H1 (cell line): ENCODE measurements at regions not wholly inside any gene's neighbourhood (a gene's known extent, or its start where the extent isn't known, plus 50 kb on each side); places are given as distances from the start of the nearest gene placed in this dataset.

Source experiments
- CTCF ChIA-PET: fragments of 300-600 bp; sonication (Branson Sonifier 250); formaldehyde crosslinking; loops from one replicate; lab custom pipeline; 2021; ENCODE audit not compliant: partially characterized antibody; lab: Charles Lee
- POLR2A ChIA-PET: fragments of 300-600 bp; sonication (Branson Sonifier 250); formaldehyde crosslinking; loops from one replicate; lab custom pipeline; 2021; ENCODE audit warnings: inconsistent platforms; ENCODE audit not compliant: partially characterized antibody; lab: Charles Lee
- DNase-seq, 2 experiments: peaks; one replicate each; pipeline versions ENCODE4 v3.0.0 to v3.0.0-alpha.2; 2010 to 2022; ENCODE audit warnings: low spot score in 2 of 2, low read depth in 1 of 2, mixed read lengths in 1 of 2
- FAIRE-seq: peaks from 2 replicates; lab custom pipeline; 2011; peaks lifted over from hg19 to GRCh38; lab: Jason Lieb, UNC
- H2AFZ ChIP-seq: 2 replicates; pipeline ENCODE4 v1.8.1; 2012; ENCODE audit warnings: low read length, inconsistent platforms
- H2AK5ac ChIP-seq: 2 replicates; pipeline ENCODE4 v1.6.1; 2013; ENCODE audit warnings: low read depth, low read length
- H2BK120ac ChIP-seq: replicated peaks from 2 replicates; pipeline ENCODE3; 2013; ENCODE audit warnings: low read depth, low read length, inconsistent platforms
- H2BK12ac ChIP-seq: 2 replicates; pipeline ENCODE4 v1.6.1; 2013; ENCODE audit warnings: low read depth, low read length
- H2BK15ac ChIP-seq: 2 replicates; pipeline ENCODE4 v1.6.1; 2013; ENCODE audit warnings: low read length
- H2BK20ac ChIP-seq: 2 replicates; pipeline ENCODE4 v1.6.1; 2013; ENCODE audit warnings: low read length
- H2BK5ac ChIP-seq: 2 replicates; pipeline ENCODE4 v1.6.1; 2013; ENCODE audit warnings: low read depth, low read length
- H3K14ac ChIP-seq: 2 replicates; pipeline ENCODE4 v1.6.1; 2013; ENCODE audit warnings: inconsistent platforms; ENCODE audit not compliant: insufficient read length
- H3K18ac ChIP-seq: 2 replicates; pipeline ENCODE4 v1.6.1; 2013; ENCODE audit warnings: low read length; ENCODE audit errors: extremely low read depth
- H3K23ac ChIP-seq: 2 replicates; pipeline ENCODE4 v1.6.1; 2013; ENCODE audit warnings: inconsistent platforms; ENCODE audit not compliant: insufficient read length
- H3K23me2 ChIP-seq: 2 replicates; pipeline ENCODE4 v1.6.1; 2013; ENCODE audit warnings: low read depth, low read length
- H3K27ac ChIP-seq: 2 replicates; pipeline ENCODE4 v1.6.1; 2011; ENCODE audit warnings: low read depth, low read length, inconsistent platforms
- H3K27me3 ChIP-seq, 4 experiments: replicated peaks in 1 of 4; 1 replicate in 1 of 4; 2 replicates in 3 of 4; pipeline versions ENCODE4 v1.6.1 to v1.8.1; 2011 to 2013; ENCODE audit warnings: low read length in 3 of 4, mild to moderate bottlenecking in 3 of 4, inconsistent platforms in 2 of 4, mixed read lengths in 2 of 4, moderate library complexity in 1 of 4; ENCODE audit not compliant: control insufficient read depth in 3 of 4, insufficient read depth in 3 of 4; ENCODE audit errors: extremely low read depth in 1 of 4
- H3K36me3 ChIP-seq, 4 experiments: 2 replicates each; pipeline versions ENCODE4 v1.6.1 to v1.8.1; 2011 to 2013; ENCODE audit warnings: mild to moderate bottlenecking in 4 of 4, low read length in 3 of 4, moderate library complexity in 2 of 4, control low read depth in 1 of 4, inconsistent platforms in 1 of 4; ENCODE audit not compliant: insufficient read depth in 4 of 4, control insufficient read depth in 2 of 4
- H3K4ac ChIP-seq: replicated peaks from 2 replicates; pipeline ENCODE3; 2013; ENCODE audit warnings: low read length, low read depth, mixed read lengths, inconsistent platforms; ENCODE audit not compliant: insufficient read length
- H3K4me1 ChIP-seq, 4 experiments: replicated peaks in 1 of 4; 1 replicate in 1 of 4; 2 replicates in 3 of 4; pipeline versions ENCODE4 v1.6.1 to v1.8.1; 2011 to 2013; ENCODE audit warnings: low read length in 3 of 4, inconsistent platforms in 2 of 4, mixed read lengths in 1 of 4; ENCODE audit not compliant: insufficient read depth in 4 of 4, control insufficient read depth in 3 of 4
- H3K4me2 ChIP-seq, 2 experiments: 2 replicates each; pipeline versions ENCODE4 v1.6.1 to v1.8.1; 2011 to 2013; ENCODE audit warnings: low read depth in 2 of 2, low read length in 2 of 2, control low read depth in 1 of 2, inconsistent platforms in 1 of 2, mild to moderate bottlenecking in 1 of 2; ENCODE audit not compliant: insufficient read depth in 1 of 2
- H3K4me3 ChIP-seq, 4 experiments: fragments of 200-600, 300-600 bp in 1 of 4; sonication (generic), shearing (Covaris generic), sonication (Bioruptor Twin) in 1 of 4; 2 replicates each; pipeline versions ENCODE4 v1.5.1 to v1.8.1; 2011 to 2016; ENCODE audit warnings: low read length in 4 of 4, low read depth in 3 of 4, control low read depth in 2 of 4, inconsistent platforms in 2 of 4, mild to moderate bottlenecking in 2 of 4, mixed read lengths in 1 of 4, moderate library complexity in 1 of 4; ENCODE audit not compliant: insufficient read depth in 2 of 4; ENCODE audit errors: extremely low read depth in 1 of 4
- H3K56ac ChIP-seq: replicated peaks from 2 replicates; pipeline ENCODE3; 2013; ENCODE audit warnings: low read depth, mild to moderate bottlenecking, mixed read lengths, low read length, inconsistent platforms; ENCODE audit not compliant: insufficient read length
- H3K79me1 ChIP-seq: 2 replicates; pipeline ENCODE4 v1.6.1; 2013; ENCODE audit warnings: low read depth, low read length, control low read depth
- H3K79me2 ChIP-seq, 2 experiments: 2 replicates each; pipeline versions ENCODE4 v1.6.1 to v1.8.1; 2012 to 2013; ENCODE audit warnings: low read length in 2 of 2, mild to moderate bottlenecking in 2 of 2, inconsistent platforms in 1 of 2; ENCODE audit not compliant: insufficient read depth in 2 of 2, control insufficient read depth in 1 of 2
- H3K9ac ChIP-seq, 4 experiments: replicated peaks in 1 of 4; 1 replicate in 1 of 4; 2 replicates in 3 of 4; pipeline versions ENCODE4 v1.6.1 to v1.8.1; 2011 to 2013; ENCODE audit warnings: low read depth in 3 of 4, low read length in 3 of 4, control low read depth in 2 of 4, mild to moderate bottlenecking in 2 of 4, moderate library complexity in 2 of 4, inconsistent platforms in 1 of 4; ENCODE audit errors: extremely low read depth in 1 of 4
- H3K9me3 ChIP-seq, 2 experiments: 2 replicates each; pipeline versions ENCODE4 v1.6.1 to v1.8.1; 2012 to 2013; ENCODE audit warnings: mild to moderate bottlenecking in 2 of 2, moderate library complexity in 2 of 2, control low read depth in 1 of 2, inconsistent platforms in 1 of 2, low read depth in 1 of 2, low read length in 1 of 2, mixed read lengths in 1 of 2; ENCODE audit not compliant: insufficient read depth in 2 of 2
- H4K20me1 ChIP-seq, 2 experiments: replicated peaks in 1 of 2; 2 replicates each; pipeline versions ENCODE3 to v1.8.1; 2011 to 2013; ENCODE audit warnings: inconsistent platforms in 2 of 2, low read length in 2 of 2, mild to moderate bottlenecking in 1 of 2; ENCODE audit not compliant: insufficient read depth in 2 of 2, control insufficient read depth in 1 of 2
- H4K5ac ChIP-seq: 2 replicates; pipeline ENCODE4 v1.6.1; 2013; ENCODE audit warnings: low read length, low read depth, mixed read lengths, inconsistent platforms; ENCODE audit not compliant: insufficient read length
- H4K8ac ChIP-seq: 2 replicates; pipeline ENCODE4 v1.8.0; 2013; ENCODE audit warnings: mild to moderate bottlenecking, moderate library complexity, low read length, inconsistent platforms; ENCODE audit not compliant: insufficient read depth; ENCODE audit errors: extremely low read depth
- H4K91ac ChIP-seq: replicated peaks from 2 replicates; pipeline ENCODE3; 2013; ENCODE audit warnings: low read length, mixed read lengths, inconsistent platforms; ENCODE audit not compliant: insufficient read length
- PHF8 ChIP-seq: fragments of 200-600 bp; sonication (generic); conservative IDR thresholded peaks from 2 replicates; pipeline ENCODE4 v1.7.1; 2012; ENCODE audit warnings: low read depth, mild to moderate bottlenecking, inconsistent platforms, low read length, moderate library complexity
- SP4 ChIP-seq: IDR thresholded peaks from 2 replicates; pipeline ENCODE4 v1.6.1; 2012; ENCODE audit warnings: low read length, inconsistent platforms
- WGBS, 2 experiments: shearing (Covaris generic) in 1 of 2; methylation state at CpG; one replicate each; pipeline versions ENCODE4 v1.1.6 to v1.1.7; 2013 to 2015; ENCODE audit warnings: low lambda C conversion rate in 2 of 2, mixed read lengths in 2 of 2, inconsistent platforms in 1 of 2, low coverage in 1 of 2, missing lambda C conversion rate in 1 of 2; ENCODE audit not compliant: insufficient replicate concordance in 2 of 2, insufficient coverage in 1 of 2, insufficient read length in 1 of 2; ENCODE audit errors: extremely low coverage in 1 of 2, missing lambda C conversion rate in 1 of 2; 5-methylcytosine and 5-hydroxymethylcytosine counted together

DNA sequence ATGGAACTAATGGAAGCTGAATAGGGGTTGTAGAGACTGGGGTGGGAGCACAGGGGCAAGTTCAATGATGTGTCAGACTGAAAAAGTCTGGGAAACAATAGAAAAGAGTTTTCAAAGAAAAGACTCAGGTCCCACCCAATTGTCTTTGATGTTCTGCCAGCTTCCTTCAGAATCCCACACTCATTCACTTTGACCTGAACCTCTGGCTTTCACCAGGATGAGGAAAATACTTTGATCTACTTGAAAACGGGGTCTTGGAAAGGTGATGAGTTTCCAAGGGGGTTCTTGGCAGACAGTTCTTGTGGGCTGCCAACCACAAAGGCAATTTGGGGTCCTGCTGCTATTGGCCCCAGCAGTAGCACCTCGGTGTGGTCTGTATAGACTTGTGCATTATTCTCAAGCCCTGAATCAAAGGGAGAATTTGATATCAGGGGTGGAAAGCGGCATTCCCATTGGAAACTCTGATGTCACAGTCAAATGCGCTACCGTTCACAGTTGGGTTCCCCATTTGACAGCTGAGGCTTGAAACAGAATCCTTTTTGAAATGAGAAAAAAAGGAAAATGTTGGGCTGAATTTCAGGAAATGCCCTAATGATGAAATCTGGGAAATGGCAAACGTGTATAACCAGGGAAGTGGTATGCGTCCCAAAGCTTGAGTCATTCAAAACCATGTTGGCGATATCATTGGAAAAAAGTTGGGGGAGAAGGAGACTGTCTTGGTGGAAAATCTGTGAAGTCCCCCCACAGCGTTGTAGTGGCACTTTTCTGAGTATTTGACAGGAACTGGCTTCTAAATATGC, 229.2 kb upstream of the LRTM1 start:
- ChIA-PET POLR2A (no interaction called here), CTCF (interaction anchor here (1.0 to 1.7 kb wide), 2 partner anchors 24 to 47 kb away, joined by 3 to 8 read pairs; no protein-coding TSS in a partner anchor)
- H3K27me3 ChIP-seq: no peaks in the 10 kb centered on the region
- DNase-seq: no peak
- H2BK120ac ChIP-seq: no peak overlapping the region
- no peak overlapping the region for H2BK5ac ChIP-seq
- no peak overlapping the region for H3K4me2 ChIP-seq
- WGBS, 2 experiments: 93% methylated on average over 9 of the region's 9 CpGs; no CpG with 5 or more reads in 1 of the 2 experiments
- no peak overlapping the region for H3K4ac ChIP-seq
- H3K36me3 ChIP-seq: no peaks in the 10 kb centered on the region
- H3K18ac ChIP-seq: no peak overlapping the region
- no peak overlapping the region for H3K23ac ChIP-seq
- no peak overlapping the region for H3K4me3 ChIP-seq
- no peak overlapping the region for H4K8ac ChIP-seq
- no peaks in the 10 kb centered on the region for H3K9me3 ChIP-seq
- no peak overlapping the region for H2BK12ac ChIP-seq
- H3K23me2 ChIP-seq: no peaks in the 10 kb centered on the region; the same call in 1 of the 2 replicates
- no peaks in the 10 kb centered on the region for H3K79me1 ChIP-seq
- H3K56ac ChIP-seq: no peak overlapping the region
- H3K4me1 ChIP-seq: no peaks in the 10 kb centered on the region
- no peak overlapping the region for H3K27ac ChIP-seq
- no peak overlapping the region for H4K91ac ChIP-seq
- FAIRE-seq: no peak
- H4K5ac ChIP-seq: no peak overlapping the region
- no peak overlapping the region for H2AK5ac ChIP-seq
- no peak overlapping the region for H3K14ac ChIP-seq
- no peak overlapping the region for H3K9ac ChIP-seq
- TF ChIP-seq PHF8 (no peak), SP4 (no peak)
- TF ChIP-seq, all 59 proteins: peak for 0
- Histone ChIP-seq H2BK20ac (no peak overlapping the region), H2AFZ (no peak overlapping the region), H2BK15ac (no peak overlapping the region), H3K79me2 (no peaks in the 10 kb centered on the region), H4K20me1 (no peaks in the 10 kb centered on the region)
